H9 (cell line): ENCODE measurements at regions not wholly inside any gene's neighbourhood (a gene's known extent, or its start where the extent isn't known, plus 50 kb on each side); places are given as distances from the start of the nearest gene placed in this dataset.

Source experiments
- DNase-seq: peaks from one replicate; pipeline ENCODE4 v3.0.0-alpha.2; 2017
- H2AFZ ChIP-seq: one replicate; pipeline ENCODE4 v1.6.1; 2013; ENCODE audit warnings: mild to moderate bottlenecking, low read length, control low read depth, moderate library complexity
- H2AK5ac ChIP-seq: 2 replicates; pipeline ENCODE4 v1.6.1; 2013; ENCODE audit warnings: low read length, control low read depth, mixed read lengths; ENCODE audit not compliant: insufficient read length
- H2BK120ac ChIP-seq: one replicate; pipeline ENCODE4 v1.6.1; 2013; ENCODE audit warnings: low read depth, mild to moderate bottlenecking, low read length, control low read depth, inconsistent platforms; ENCODE audit not compliant: poor library complexity, severe bottlenecking
- H2BK12ac ChIP-seq: 2 replicates; pipeline ENCODE4 v1.6.1; 2013; ENCODE audit warnings: low read length, control low read depth, mixed read lengths, low read depth; ENCODE audit not compliant: insufficient read length
- H2BK15ac ChIP-seq: 2 replicates; pipeline ENCODE4 v1.6.1; 2013; ENCODE audit warnings: low read depth, low read length, control low read depth
- H2BK20ac ChIP-seq: one replicate; pipeline ENCODE4 v1.6.1; 2013; ENCODE audit warnings: low read depth, mild to moderate bottlenecking, low read length, control low read depth, inconsistent platforms; ENCODE audit not compliant: poor library complexity, severe bottlenecking
- H2BK5ac ChIP-seq: 2 replicates; pipeline ENCODE4 v1.6.1; 2013; ENCODE audit warnings: low read length, control low read depth, mixed read lengths; ENCODE audit not compliant: insufficient read length
- H3K14ac ChIP-seq: 2 replicates; pipeline ENCODE4 v1.6.1; 2013; ENCODE audit warnings: low read length, control low read depth; ENCODE audit not compliant: insufficient read depth
- H3K18ac ChIP-seq: 2 replicates; pipeline ENCODE4 v1.6.1; 2013; ENCODE audit warnings: low read depth, mild to moderate bottlenecking, mixed read lengths, low read length, control low read depth; ENCODE audit not compliant: insufficient read length
- H3K23ac ChIP-seq: 2 replicates; pipeline ENCODE4 v1.6.1; 2013; ENCODE audit warnings: low read length, control low read depth, mixed read lengths, low read depth; ENCODE audit not compliant: insufficient read length
- H3K23me2 ChIP-seq: 2 replicates; pipeline ENCODE4 v1.6.1; 2013; ENCODE audit warnings: low read depth, mild to moderate bottlenecking, mixed read lengths, low read length, control low read depth; ENCODE audit not compliant: insufficient read length, poor library complexity, severe bottlenecking
- H3K27ac ChIP-seq: 2 replicates; pipeline ENCODE4 v1.5.1; 2013; ENCODE audit warnings: low read length, control low read depth, mixed read lengths, low read depth; ENCODE audit not compliant: insufficient read length
- H3K27me3 ChIP-seq: 2 replicates; pipeline ENCODE4 v1.6.1; 2013; ENCODE audit warnings: low read length, control low read depth, inconsistent platforms; ENCODE audit not compliant: insufficient read depth
- H3K4ac ChIP-seq: 2 replicates; pipeline ENCODE4 v1.6.1; 2013; ENCODE audit warnings: low read depth, mild to moderate bottlenecking, control low read depth, inconsistent platforms, low read length, moderate library complexity
- H3K4me1 ChIP-seq: 2 replicates; pipeline ENCODE4 v1.6.1; 2013; ENCODE audit warnings: low read length, control low read depth, inconsistent platforms; ENCODE audit not compliant: insufficient read depth
- H3K4me2 ChIP-seq: 2 replicates; pipeline ENCODE4 v1.6.1; 2013; ENCODE audit warnings: low read length, control low read depth, mixed read lengths; ENCODE audit not compliant: insufficient read length, insufficient read depth
- H3K56ac ChIP-seq: 2 replicates; pipeline ENCODE4 v1.6.1; 2013; ENCODE audit warnings: low read depth, mild to moderate bottlenecking, mixed read lengths, low read length, control low read depth; ENCODE audit not compliant: insufficient read length
- H3K79me1 ChIP-seq: 2 replicates; pipeline ENCODE4 v1.6.1; 2013; ENCODE audit warnings: low read depth, mild to moderate bottlenecking, moderate library complexity, low read length, control low read depth, inconsistent platforms; ENCODE audit not compliant: insufficient read depth, poor library complexity, severe bottlenecking
- H3K79me2 ChIP-seq: 2 replicates; pipeline ENCODE4 v1.6.1; 2013; ENCODE audit warnings: low read length, control low read depth, inconsistent platforms; ENCODE audit not compliant: insufficient read depth
- H3K9ac ChIP-seq: 2 replicates; pipeline ENCODE4 v1.6.1; 2013; ENCODE audit warnings: low read length, control low read depth, mixed read lengths; ENCODE audit not compliant: insufficient read length; ENCODE audit errors: extremely low read depth
- H3K9me3 ChIP-seq: one replicate; pipeline ENCODE4 v1.6.1; 2013; ENCODE audit warnings: low read depth, low read length, inconsistent platforms; ENCODE audit not compliant: control insufficient read depth
- H3T11ph ChIP-seq: one replicate; pipeline ENCODE4 v1.6.1; 2013; ENCODE audit warnings: mild to moderate bottlenecking, low read length, control low read depth, inconsistent platforms
- H4K20me1 ChIP-seq: one replicate; pipeline ENCODE4 v1.6.1; 2013; ENCODE audit not compliant: control insufficient read depth, insufficient read length, insufficient read depth
- H4K5ac ChIP-seq: 2 replicates; pipeline ENCODE4 v1.6.1; 2013; ENCODE audit warnings: low read depth, mild to moderate bottlenecking, mixed read lengths, low read length, control low read depth; ENCODE audit not compliant: insufficient read length
- H4K8ac ChIP-seq: replicated peaks from 2 replicates; pipeline ENCODE4 v1.6.1; 2013; ENCODE audit warnings: low read length, control low read depth, mixed read lengths, low read depth; ENCODE audit not compliant: insufficient read length
- H4K91ac ChIP-seq: 2 replicates; pipeline ENCODE4 v1.6.1; 2013; ENCODE audit warnings: low read depth, mild to moderate bottlenecking, moderate library complexity, mixed read lengths, low read length, control low read depth; ENCODE audit not compliant: insufficient read length
- H3K27ac Mint-ChIP-seq, 3 experiments: 2 replicates in 2 of 3; 3 replicates in 1 of 3; pipeline ENCODE4 v1.8.0; 2020 to 2021; ENCODE audit warnings: mixed read lengths in 3 of 3, mild to moderate bottlenecking in 1 of 3, moderate library complexity in 1 of 3
- H3K27me3 Mint-ChIP-seq: 2 replicates; pipeline ENCODE4 v1.8.0; 2021; ENCODE audit warnings: low read depth, mild to moderate bottlenecking, moderate library complexity, mixed read lengths
- H3K36me3 Mint-ChIP-seq, 3 experiments: 2 replicates in 2 of 3; 3 replicates in 1 of 3; pipeline ENCODE4 v1.8.0; 2020 to 2021; ENCODE audit warnings: low read depth in 3 of 3, mixed read lengths in 3 of 3; ENCODE audit not compliant: insufficient read depth in 1 of 3
- H3K4me1 Mint-ChIP-seq, 2 experiments: 2 replicates each; pipeline ENCODE4 v1.8.0; 2020; ENCODE audit warnings: mixed read lengths in 2 of 2
- H3K4me3 Mint-ChIP-seq, 2 experiments: 2 replicates in 1 of 2; 3 replicates in 1 of 2; pipeline ENCODE4 v1.8.0; 2020 to 2021; ENCODE audit warnings: mild to moderate bottlenecking in 2 of 2, mixed read lengths in 2 of 2, moderate library complexity in 1 of 2
- H3K9me3 Mint-ChIP-seq, 2 experiments: 2 replicates in 1 of 2; 3 replicates in 1 of 2; pipeline ENCODE4 v1.8.0; 2020; ENCODE audit warnings: mild to moderate bottlenecking in 2 of 2, mixed read lengths in 2 of 2, moderate library complexity in 1 of 2
- WGBS: extraction: QIAGEN DNeasy Blood & Tissue Kit; methylation state at CpG from one replicate; pipeline ENCODE4 v1.1.7; 2013; ENCODE audit warnings: missing lambda C conversion rate, low lambda C conversion rate, mixed read lengths; ENCODE audit not compliant: insufficient read length; ENCODE audit errors: extremely low coverage; 5-methylcytosine and 5-hydroxymethylcytosine counted together
- TF ChIP-seq, protein P1 (sequence below): fragments of 200-600 bp; sonication (generic); conservative IDR thresholded peaks from 3 replicates; pipeline ENCODE4 v1.8.0; 2021; ENCODE audit warnings: antibody characterized with exemption, mild to moderate bottlenecking

DNA sequence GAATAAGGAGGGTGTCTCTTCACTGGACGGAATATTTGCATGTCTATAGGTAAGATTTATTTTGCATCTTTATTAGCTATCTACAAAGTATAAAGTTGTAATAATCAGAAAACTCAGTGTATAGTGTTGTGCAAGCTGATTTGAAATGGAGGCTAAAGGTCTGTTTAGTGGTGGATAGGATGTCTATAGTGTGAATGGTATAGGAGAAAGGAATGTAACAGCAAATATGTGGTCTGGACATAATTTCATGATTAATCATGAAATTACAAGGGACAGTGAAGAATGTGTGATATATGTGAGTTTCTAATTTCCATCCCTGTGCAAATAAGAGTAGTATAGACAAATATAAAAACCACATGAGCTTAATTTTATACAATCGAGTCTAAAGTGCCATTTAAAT lies 79.3 kb upstream of the CAMK2D start:
- Histone ChIP-seq H3K23me2 (no peaks in the 10 kb centered on the region), H3K23ac (no peak overlapping the region), H4K20me1 (no peaks in the 10 kb centered on the region), H2AFZ (no peak overlapping the region), H2BK20ac (no peak overlapping the region), H3K18ac (no peak overlapping the region), H3K27me3 (no peaks in the 10 kb centered on the region), H2BK15ac (no peak overlapping the region), H4K91ac (no peak overlapping the region), H3T11ph (no peak overlapping the region), H3K4me2 (no peak overlapping the region), H3K9ac (no peak overlapping the region), H3K4ac (no peak overlapping the region), H3K79me1 (no peaks in the 10 kb centered on the region), H2BK12ac (no peak overlapping the region), H4K5ac (no peak overlapping the region), H3K14ac (no peak overlapping the region), H2BK120ac (no peak overlapping the region), H3K9me3 (no peaks in the 10 kb centered on the region), H2BK5ac (no peak overlapping the region), H2AK5ac (no peak overlapping the region), H3K79me2 (no peaks in the 10 kb centered on the region; the same call in 1 of the 2 replicates), H3K56ac (no peak overlapping the region), H4K8ac (no peak overlapping the region), H3K4me1 (no peaks in the 10 kb centered on the region), H3K27ac (no peak overlapping the region)
- Mint-ChIP-seq H3K36me3 (no peaks in the 10 kb centered on the region), H3K27ac (no peak overlapping the region), H3K9me3 (no peaks in the 10 kb centered on the region), H3K27me3 (no peaks in the 10 kb centered on the region), H3K4me1 (no peaks in the 10 kb centered on the region), H3K4me3 (no peak overlapping the region)
- no peak for DNase-seq
- WGBS: no CpG with 5 or more reads among the region's 2 CpGs
- TF ChIP-seq, protein P1, sequence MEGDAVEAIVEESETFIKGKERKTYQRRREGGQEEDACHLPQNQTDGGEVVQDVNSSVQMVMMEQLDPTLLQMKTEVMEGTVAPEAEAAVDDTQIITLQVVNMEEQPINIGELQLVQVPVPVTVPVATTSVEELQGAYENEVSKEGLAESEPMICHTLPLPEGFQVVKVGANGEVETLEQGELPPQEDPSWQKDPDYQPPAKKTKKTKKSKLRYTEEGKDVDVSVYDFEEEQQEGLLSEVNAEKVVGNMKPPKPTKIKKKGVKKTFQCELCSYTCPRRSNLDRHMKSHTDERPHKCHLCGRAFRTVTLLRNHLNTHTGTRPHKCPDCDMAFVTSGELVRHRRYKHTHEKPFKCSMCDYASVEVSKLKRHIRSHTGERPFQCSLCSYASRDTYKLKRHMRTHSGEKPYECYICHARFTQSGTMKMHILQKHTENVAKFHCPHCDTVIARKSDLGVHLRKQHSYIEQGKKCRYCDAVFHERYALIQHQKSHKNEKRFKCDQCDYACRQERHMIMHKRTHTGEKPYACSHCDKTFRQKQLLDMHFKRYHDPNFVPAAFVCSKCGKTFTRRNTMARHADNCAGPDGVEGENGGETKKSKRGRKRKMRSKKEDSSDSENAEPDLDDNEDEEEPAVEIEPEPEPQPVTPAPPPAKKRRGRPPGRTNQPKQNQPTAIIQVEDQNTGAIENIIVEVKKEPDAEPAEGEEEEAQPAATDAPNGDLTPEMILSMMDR: no peak
